Heart left ventricle (tissue), 13 donors: ENCODE measurements at regions not wholly inside any gene's neighbourhood (a gene's known extent, or its start where the extent isn't known, plus 50 kb on each side); places are given as distances from the start of the nearest gene placed in this dataset.

Experiments used
- POLR2A ChIP-seq, 2 donors: fragments of 450-650 bp; IDR thresholded peaks; one replicate each; pipeline ENCODE4 v1.6.1; 2017; ENCODE audit warnings: antibody characterized with exemption in 2 of 2, mild to moderate bottlenecking in 2 of 2, moderate library complexity in 2 of 2
- TF ChIP-seq, protein P1 (sequence below), 12 donors: fragments of 200-600 bp; sonication (generic) in 4 of 12; IDR thresholded peaks; one replicate each; pipeline versions ENCODE4 v1.5.0 to v1.8.0; 2018 to 2022; ENCODE audit warnings: antibody characterized with exemption in 12 of 12, mild to moderate bottlenecking in 5 of 12
- donor health status: ischemic (EF 13 %, LVEDD 7.1; RV severe dilation, severe dysfunction).
- donor health status: DM: no; HTN: yes; CAD: no.
- donor health status: DM: no; HTN: no; CAD: no.
- donor health status: ischemic (EF 25% LVEDD 6.9; RV normal size, moderate dysfunction).
- donor health status: ischemic (EF 25% LVEDD 5.7; RV mildly dilated, moderate dysfunction).
- donor health status: ischemic (EF 35%, LVEDD 5.7; RV mildly dilated, moderate dysfunction).
- donor health status: nonischemic (EF 11% LVEDD 7.7; RV severe dilation, severe dysfunction).
- donor health status: DM: yes; HTN: yes; CAD: no.
- donor health status: PGD.
- donor health status: ischemic (EF 29% LVEDD 5.4; RV normal size, mild dysfunction).
- donor health status: nonischemic (EF 23%, LVEDD 6.1; RV moderate dilation, normal function).

DNA sequence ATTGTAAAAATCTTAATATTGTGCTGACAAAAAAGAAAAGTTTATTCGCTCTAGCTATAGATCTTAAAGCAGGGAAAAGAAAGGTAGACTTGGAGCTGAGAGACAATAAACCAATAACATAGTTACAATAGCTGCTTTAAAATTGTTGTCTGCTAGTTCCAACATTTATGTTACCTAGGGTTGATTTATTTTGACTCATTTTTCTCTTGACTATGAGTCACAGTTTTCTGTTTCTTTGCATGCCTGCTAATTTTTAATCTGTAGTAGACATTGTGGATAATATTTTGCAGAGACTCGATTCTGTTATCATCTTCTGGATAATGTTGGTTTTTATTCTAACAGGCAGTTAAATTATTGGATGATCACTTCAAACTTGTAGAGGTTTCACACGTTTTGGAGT lies 83.1 kb upstream of the TRPC6 start:
- TF ChIP-seq POLR2A (IDR thresholded peaks at IDR 0.05): no peak
- TF ChIP-seq, protein P1, sequence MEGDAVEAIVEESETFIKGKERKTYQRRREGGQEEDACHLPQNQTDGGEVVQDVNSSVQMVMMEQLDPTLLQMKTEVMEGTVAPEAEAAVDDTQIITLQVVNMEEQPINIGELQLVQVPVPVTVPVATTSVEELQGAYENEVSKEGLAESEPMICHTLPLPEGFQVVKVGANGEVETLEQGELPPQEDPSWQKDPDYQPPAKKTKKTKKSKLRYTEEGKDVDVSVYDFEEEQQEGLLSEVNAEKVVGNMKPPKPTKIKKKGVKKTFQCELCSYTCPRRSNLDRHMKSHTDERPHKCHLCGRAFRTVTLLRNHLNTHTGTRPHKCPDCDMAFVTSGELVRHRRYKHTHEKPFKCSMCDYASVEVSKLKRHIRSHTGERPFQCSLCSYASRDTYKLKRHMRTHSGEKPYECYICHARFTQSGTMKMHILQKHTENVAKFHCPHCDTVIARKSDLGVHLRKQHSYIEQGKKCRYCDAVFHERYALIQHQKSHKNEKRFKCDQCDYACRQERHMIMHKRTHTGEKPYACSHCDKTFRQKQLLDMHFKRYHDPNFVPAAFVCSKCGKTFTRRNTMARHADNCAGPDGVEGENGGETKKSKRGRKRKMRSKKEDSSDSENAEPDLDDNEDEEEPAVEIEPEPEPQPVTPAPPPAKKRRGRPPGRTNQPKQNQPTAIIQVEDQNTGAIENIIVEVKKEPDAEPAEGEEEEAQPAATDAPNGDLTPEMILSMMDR (IDR thresholded peaks at IDR 0.05): no peak
